Naive thymus-derived CD4-positive, alpha-beta T cell (primary cell): ENCODE measurements at regions not wholly inside any gene's neighbourhood (a gene's known extent, or its start where the extent isn't known, plus 50 kb on each side); places are given as distances from the start of the nearest gene placed in this dataset.
A peak's percentile ranks its signal among the peaks of the same experiment; 100 is the strongest.

ENCODE experiments used
- ATAC-seq: fragments of 150-1000 bp; cut with Tn5 transposase; 2 replicates; pipeline ENCODE4 v1.10.0; 2021; ENCODE audit warnings: mild to moderate bottlenecking, moderate library complexity
- CTCF ChIA-PET: fragments of 350-600 bp; sonication (Branson Sonifier 250); formaldehyde crosslinking; loops from one replicate; lab custom pipeline; 2021; ENCODE audit warnings: antibody characterized with exemption; lab: Charles Lee
- POLR2A ChIA-PET: fragments of 350-600 bp; sonication (Branson Sonifier 250); formaldehyde crosslinking; loops from one replicate; lab custom pipeline; 2021; ENCODE audit warnings: antibody characterized with exemption, inconsistent platforms; lab: Charles Lee
- DNase-seq, 9 donors: peaks; one replicate each; pipeline versions ENCODE4 v3.0.0 to v3.0.0-alpha.2; 2020 to 2022; ENCODE audit warnings: mixed read lengths in 1 of 9
- H3K27ac ChIP-seq: one replicate; pipeline ENCODE4 v1.7.0; 2013; ENCODE audit warnings: mild to moderate bottlenecking, low read depth, low read length, moderate library complexity
- H3K27me3 ChIP-seq, 2 donors: one replicate each; pipeline ENCODE4 v1.7.0; 2013; ENCODE audit warnings: low read length in 2 of 2, mild to moderate bottlenecking in 2 of 2, moderate library complexity in 2 of 2; ENCODE audit not compliant: control insufficient read depth in 2 of 2, insufficient read depth in 2 of 2
- H3K36me3 ChIP-seq, 3 experiments: 1 replicate in 2 of 3; 2 replicates in 1 of 3; pipeline ENCODE4 v1.7.0; 2013; ENCODE audit warnings: low read length in 3 of 3, mild to moderate bottlenecking in 3 of 3, moderate library complexity in 1 of 3; ENCODE audit not compliant: insufficient read depth in 3 of 3, control insufficient read depth in 2 of 3
- H3K4me1 ChIP-seq, 2 donors: one replicate each; pipeline ENCODE4 v1.7.0; 2013; ENCODE audit warnings: low read length in 2 of 2, mild to moderate bottlenecking in 2 of 2, moderate library complexity in 1 of 2; ENCODE audit not compliant: control insufficient read depth in 2 of 2, insufficient read depth in 2 of 2
- H3K4me3 ChIP-seq: 2 replicates; pipeline ENCODE4 v1.7.0; 2013; ENCODE audit warnings: mild to moderate bottlenecking, low read length
- H3K9me3 ChIP-seq, 3 experiments: 1 replicate in 2 of 3; 2 replicates in 1 of 3; pipeline ENCODE4 v1.7.0; 2013; ENCODE audit warnings: low read length in 3 of 3; ENCODE audit not compliant: control insufficient read depth in 2 of 3
- H3K27ac Mint-ChIP-seq, 9 donors: one replicate each; pipeline ENCODE4 v1.8.0; 2020 to 2022; ENCODE audit warnings: mixed read lengths in 9 of 9, mild to moderate bottlenecking in 8 of 9, moderate library complexity in 5 of 9, inconsistent platforms in 2 of 9
- H3K27me3 Mint-ChIP-seq, 5 donors: one replicate each; pipeline ENCODE4 v1.8.0; 2021 to 2022; ENCODE audit warnings: mixed read lengths in 5 of 5, mild to moderate bottlenecking in 1 of 5
- H3K36me3 Mint-ChIP-seq, 5 donors: one replicate each; pipeline ENCODE4 v1.8.0; 2020 to 2022; ENCODE audit warnings: mixed read lengths in 5 of 5, mild to moderate bottlenecking in 3 of 5, inconsistent platforms in 1 of 5
- H3K4me1 Mint-ChIP-seq, 7 donors: one replicate each; pipeline ENCODE4 v1.8.0; 2020 to 2022; ENCODE audit warnings: mixed read lengths in 7 of 7, mild to moderate bottlenecking in 3 of 7, inconsistent platforms in 1 of 7
- H3K4me3 Mint-ChIP-seq, 10 donors: one replicate each; pipeline ENCODE4 v1.8.0; 2020 to 2022; ENCODE audit warnings: mild to moderate bottlenecking in 10 of 10, mixed read lengths in 10 of 10, moderate library complexity in 6 of 10, inconsistent platforms in 2 of 10
- H3K9me3 Mint-ChIP-seq, 11 donors: one replicate each; pipeline ENCODE4 v1.8.0; 2020 to 2022; ENCODE audit warnings: mixed read lengths in 11 of 11, mild to moderate bottlenecking in 4 of 11, inconsistent platforms in 1 of 11, moderate library complexity in 1 of 11
- intact Hi-C, 2 donors: fragments of 100-400 bp; cut with micrococcal nuclease; formaldehyde crosslinking; loops; one replicate each; pipeline ENCODE4 v1.15.1; 2023

- POLR2A ChIA-PET, result no interaction called here
- H3K27ac Mint-ChIP-seq, result peak overlapping the region in 2 of 9 donors; percentile 55 to 65
- H3K4me3 Mint-ChIP-seq, result peak overlapping the region in 5 of 10 donors; percentile 9 to 39 (median 34)
- no peak for DNase-seq
- peaks cover 12 to 35% (median 25%) of the 10 kb centered on the region in 5 donors for H3K36me3 Mint-ChIP-seq
- no peak for ATAC-seq
- H3K9me3 ChIP-seq, result peaks cover 0 to 5% (median 0%) of the 10 kb centered on the region in 3 experiments
- peaks cover 0 to 4% of the 10 kb centered on the region in 2 donors for H3K4me1 ChIP-seq
- H3K36me3 ChIP-seq, result peaks cover 0 to 12% (median 0%) of the 10 kb centered on the region in 3 experiments
- no peaks in the 10 kb centered on the region for H3K27me3 Mint-ChIP-seq
- H3K27me3 ChIP-seq, result no peaks in the 10 kb centered on the region
- H3K4me1 Mint-ChIP-seq, result peaks cover 0 to 23% (median 11%) of the 10 kb centered on the region in 7 donors
- intact Hi-C loops, result no loop called here
- CTCF ChIA-PET, result interaction anchor here (0.6 to 1.0 kb wide), 2 partner anchors 20 to 583 kb away, joined by 3 read pairs; no protein-coding TSS in a partner anchor
- no peak overlapping the region for H3K27ac ChIP-seq
- peaks cover 0 to 21% (median 11%) of the 10 kb centered on the region in 11 donors for H3K9me3 Mint-ChIP-seq
- H3K4me3 ChIP-seq, result no peak overlapping the region
Measured at GRCh38 chr17:21532763-21533385, 156.7 kb downstream of the KCNJ12 start.

GRCh38 chr17:21535686-21536375 lies 156.5 kb upstream of the KCNJ18 start:
- Histone ChIP-seq H3K4me3 (no peak overlapping the region), H3K4me1 (peaks cover 0 to 4% of the 10 kb centered on the region in 2 donors), H3K27me3 (no peaks in the 10 kb centered on the region), H3K36me3 (peaks cover 0 to 12% (median 0%) of the 10 kb centered on the region in 3 experiments), H3K9me3 (peaks cover 0 to 5% (median 0%) of the 10 kb centered on the region in 3 experiments), H3K27ac (no peak overlapping the region)
- Mint-ChIP-seq H3K27ac (no peak overlapping the region), H3K9me3 (peaks cover 0 to 36% (median 16%) of the 10 kb centered on the region in 11 donors), H3K27me3 (no peaks in the 10 kb centered on the region), H3K4me3 (no peak overlapping the region), H3K36me3 (peaks cover 18 to 59% (median 39%) of the 10 kb centered on the region in 5 donors), H3K4me1 (peaks cover 5 to 23% (median 11%) of the 10 kb centered on the region in 7 donors)
- ChIA-PET CTCF (no interaction called here), POLR2A (no interaction called here)
- intact Hi-C loops, result no loop called here
- no peak for DNase-seq
- no peak for ATAC-seq

- DNase-seq, result no peak
Measured at GRCh38 chr17:21537302-21537701, 155.0 kb upstream of the KCNJ18 start.

GRCh38 chr17:21538615-21539014 lies 153.7 kb upstream of the KCNJ18 start:
- Histone ChIP-seq H3K4me1 (no peaks in the 10 kb centered on the region), H3K27me3 (no peaks in the 10 kb centered on the region), H3K9me3 (peaks cover 0 to 5% (median 0%) of the 10 kb centered on the region in 3 experiments), H3K36me3 (peaks cover 0 to 12% (median 0%) of the 10 kb centered on the region in 3 experiments), H3K4me3 (no peak overlapping the region), H3K27ac (no peak overlapping the region)
- H3K27me3 Mint-ChIP-seq, result no peaks in the 10 kb centered on the region
- H3K36me3 Mint-ChIP-seq, result peaks cover 19 to 76% (median 42%) of the 10 kb centered on the region in 5 donors
- intact Hi-C loops, result no loop called here
- H3K9me3 Mint-ChIP-seq, result peaks cover 0 to 36% (median 16%) of the 10 kb centered on the region in 11 donors
- POLR2A ChIA-PET, result no interaction called here
- no peak for DNase-seq
- H3K4me3 Mint-ChIP-seq, result no peak overlapping the region
- CTCF ChIA-PET, result no interaction called here
- H3K4me1 Mint-ChIP-seq, result peaks cover 0 to 10% (median 6%) of the 10 kb centered on the region in 7 donors
- no peak for ATAC-seq
- H3K27ac Mint-ChIP-seq, result no peak overlapping the region

More at GRCh38 chr17:21537302-21537701, 155.0 kb upstream of the KCNJ18 start:
- ATAC-seq, result no peak
- Histone ChIP-seq H3K27ac (no peak overlapping the region), H3K9me3 (peaks cover 0 to 5% (median 0%) of the 10 kb centered on the region in 3 experiments), H3K4me1 (peaks cover 0 to 4% of the 10 kb centered on the region in 2 donors), H3K4me3 (no peak overlapping the region), H3K36me3 (peaks cover 0 to 12% (median 0%) of the 10 kb centered on the region in 3 experiments), H3K27me3 (no peaks in the 10 kb centered on the region)
- H3K4me1 Mint-ChIP-seq, result peaks cover 5 to 20% (median 11%) of the 10 kb centered on the region in 7 donors
- POLR2A ChIA-PET, result no interaction called here
- no peaks in the 10 kb centered on the region for H3K27me3 Mint-ChIP-seq
- intact Hi-C loops, result no loop called here
- no peak overlapping the region for H3K27ac Mint-ChIP-seq
- H3K36me3 Mint-ChIP-seq, result peaks cover 18 to 65% (median 40%) of the 10 kb centered on the region in 5 donors
- CTCF ChIA-PET, result no interaction called here
- no peak overlapping the region for H3K4me3 Mint-ChIP-seq
- peaks cover 0 to 36% (median 16%) of the 10 kb centered on the region in 11 donors for H3K9me3 Mint-ChIP-seq

GRCh38 chr17:21539146-21539545 lies 153.2 kb upstream of the KCNJ18 start:
- ATAC-seq (no peak), DNase-seq (no peak)
- peaks cover 0 to 12% (median 0%) of the 10 kb centered on the region in 3 experiments for H3K36me3 ChIP-seq
- H3K4me1 ChIP-seq, result no peaks in the 10 kb centered on the region
- no peak overlapping the region for H3K4me3 Mint-ChIP-seq
- peaks cover 0 to 12% (median 6%) of the 10 kb centered on the region in 7 donors for H3K4me1 Mint-ChIP-seq
- CTCF ChIA-PET, result no interaction called here
- intact Hi-C loops, result no loop called here
- H3K36me3 Mint-ChIP-seq, result peaks cover 21 to 77% (median 42%) of the 10 kb centered on the region in 5 donors
- no peak overlapping the region for H3K27ac ChIP-seq
- no peaks in the 10 kb centered on the region for H3K27me3 ChIP-seq
- peaks cover 0 to 36% (median 16%) of the 10 kb centered on the region in 11 donors for H3K9me3 Mint-ChIP-seq
- no peak overlapping the region for H3K27ac Mint-ChIP-seq
- H3K27me3 Mint-ChIP-seq, result no peaks in the 10 kb centered on the region
- H3K4me3 ChIP-seq, result no peak overlapping the region
- POLR2A ChIA-PET, result no interaction called here
- H3K9me3 ChIP-seq, result peaks cover 0 to 5% (median 0%) of the 10 kb centered on the region in 3 experiments

- no peaks in the 10 kb centered on the region for H3K4me1 ChIP-seq
- no peak for ATAC-seq
- Mint-ChIP-seq H3K4me1 (peaks cover 0 to 10% (median 4%) of the 10 kb centered on the region in 7 donors), H3K9me3 (peaks cover 0 to 36% (median 16%) of the 10 kb centered on the region in 11 donors), H3K4me3 (no peak overlapping the region), H3K27me3 (no peaks in the 10 kb centered on the region), H3K36me3 (peaks cover 16 to 74% (median 34%) of the 10 kb centered on the region in 5 donors), H3K27ac (no peak overlapping the region)
- H3K27me3 ChIP-seq, result no peaks in the 10 kb centered on the region
- no peak overlapping the region for H3K4me3 ChIP-seq
- intact Hi-C loops, result no loop called here
- no peak for DNase-seq
- ChIA-PET POLR2A (no interaction called here), CTCF (no interaction called here)
- H3K36me3 ChIP-seq, result no peaks in the 10 kb centered on the region
- no peak overlapping the region for H3K27ac ChIP-seq
- peaks cover 0 to 5% (median 0%) of the 10 kb centered on the region in 3 experiments for H3K9me3 ChIP-seq
Measured at GRCh38 chr17:21540502-21540901, 151.8 kb upstream of the KCNJ18 start.
